Lung (tissue), 11 donors: ENCODE measurements at regions not wholly inside any gene's neighbourhood (a gene's known extent, or its start where the extent isn't known, plus 50 kb on each side); places are given as distances from the start of the nearest gene placed in this dataset.

Source experiments
- ATAC-seq: fragments of 200-7000 bp; cut with Tn5 transposase; one replicate; pipeline ENCODE4 v1.9.1; 2020; ENCODE audit warnings: moderate number of reproducible peaks; ENCODE audit not compliant: insufficient read depth, low FRiP score
- DNase-seq, 3 donors: peaks; one replicate each; pipeline ENCODE4 v3.0.0-alpha.2; 2013 to 2017
- H3K27ac ChIP-seq, 2 donors: one replicate each; pipeline ENCODE4 v1.5.1; 2013; ENCODE audit warnings: mild to moderate bottlenecking in 2 of 2, moderate library complexity in 2 of 2, control low read depth in 1 of 2, inconsistent platforms in 1 of 2, low read depth in 1 of 2, low read length in 1 of 2
- H3K27me3 ChIP-seq, 3 donors: one replicate each; pipeline ENCODE4 v1.5.1; 2013; ENCODE audit warnings: low read length in 2 of 3; ENCODE audit not compliant: control insufficient read depth in 3 of 3, insufficient read depth in 3 of 3
- H3K36me3 ChIP-seq, 4 donors: one replicate each; pipeline ENCODE4 v1.5.1; 2013; ENCODE audit warnings: low read length in 4 of 4, mild to moderate bottlenecking in 1 of 4, moderate library complexity in 1 of 4; ENCODE audit not compliant: control insufficient read depth in 4 of 4, insufficient read depth in 4 of 4
- H3K4me1 ChIP-seq, 5 donors: one replicate each; pipeline ENCODE4 v1.5.1; 2013; ENCODE audit warnings: low read length in 5 of 5, mild to moderate bottlenecking in 2 of 5, moderate library complexity in 1 of 5; ENCODE audit not compliant: control insufficient read depth in 5 of 5, insufficient read depth in 5 of 5
- H3K4me3 ChIP-seq: one replicate; pipeline ENCODE4 v1.5.1; 2013; ENCODE audit warnings: mild to moderate bottlenecking, control low read depth, moderate library complexity
- H3K9ac ChIP-seq, 2 donors: one replicate each; pipeline ENCODE4 v1.5.1; 2013; ENCODE audit warnings: low read length in 2 of 2, control low read depth in 1 of 2; ENCODE audit not compliant: insufficient read depth in 1 of 2
- H3K9me3 ChIP-seq, 4 donors: one replicate each; pipeline ENCODE4 v1.5.1; 2013; ENCODE audit warnings: low read length in 3 of 4, mild to moderate bottlenecking in 1 of 4, moderate library complexity in 1 of 4; ENCODE audit not compliant: control insufficient read depth in 4 of 4, insufficient read depth in 3 of 4
- CTCF ChIP-seq: IDR thresholded peaks from 2 replicates; pipeline ENCODE4 v1.5.1; 2012; ENCODE audit warnings: mild to moderate bottlenecking; ENCODE audit errors: control extremely low read depth, extremely low read depth
- WGBS, 2 donors: extraction: QIAGEN DNeasy Blood & Tissue Kit; methylation state at CpG; one replicate each; pipeline ENCODE4 v1.1.7; 2013; 5-methylcytosine and 5-hydroxymethylcytosine counted together
- donor health status: control.
- donor health status: control.
- donor health status: Bipolar disorder and iron deficiency.
- donor health status: healthy.
- donor health status: DM: yes; HTN: yes; CAD: no.

GRCh38 chr2:225226441-225226840, 173.1 kb upstream of the NYAP2 start:
- Histone ChIP-seq H3K4me3 (no peak overlapping the region), H3K36me3 (no peaks in the 10 kb centered on the region), H3K27me3 (no peaks in the 10 kb centered on the region), H3K27ac (no peak overlapping the region), H3K9ac (no peak overlapping the region), H3K4me1 (no peaks in the 10 kb centered on the region), H3K9me3 (no peaks in the 10 kb centered on the region)
- no peak for ATAC-seq
- 92 to 95% methylated on average over 4 of the region's 4 CpGs for WGBS, 2 donors
- TF ChIP-seq CTCF = no peak
- no peak for DNase-seq

GRCh38 chr2:225223301-225223700, 176.2 kb upstream of the NYAP2 start:
- no peak for TF ChIP-seq CTCF
- Histone ChIP-seq H3K36me3 (no peaks in the 10 kb centered on the region), H3K27me3 (no peaks in the 10 kb centered on the region), H3K4me3 (no peak overlapping the region), H3K4me1 (no peaks in the 10 kb centered on the region), H3K9me3 (no peaks in the 10 kb centered on the region), H3K27ac (no peak overlapping the region), H3K9ac (no peak overlapping the region)
- DNase-seq = no peak
- no peak for ATAC-seq

GRCh38 chr2:225207471-225207870, 165.2 kb upstream of the DOCK10 start:
- Histone ChIP-seq H3K27me3 (no peaks in the 10 kb centered on the region), H3K9ac (no peak overlapping the region), H3K4me3 (no peak overlapping the region), H3K9me3 (peaks cover 0 to 3% (median 0%) of the 10 kb centered on the region in 4 donors), H3K4me1 (no peaks in the 10 kb centered on the region), H3K36me3 (no peaks in the 10 kb centered on the region), H3K27ac (no peak overlapping the region)
- 69 to 75% methylated on average over 3 of the region's 3 CpGs for WGBS, 2 donors
- no peak for ATAC-seq
- DNase-seq = no peak
- no peak for TF ChIP-seq CTCF

GRCh38 chr2:225207043-225207442, 164.8 kb upstream of the DOCK10 start:
- ATAC-seq (no peak), DNase-seq (peak; percentile 29 to 61 (median 38))
- H3K4me1 ChIP-seq = no peaks in the 10 kb centered on the region
- H3K9ac ChIP-seq = no peak overlapping the region
- H3K27ac ChIP-seq = no peak overlapping the region
- WGBS, 2 donors = 79 to 83% methylated on average over 1 of the region's 1 CpG
- no peak for TF ChIP-seq CTCF
- no peaks in the 10 kb centered on the region for H3K27me3 ChIP-seq
- no peak overlapping the region for H3K4me3 ChIP-seq
- H3K9me3 ChIP-seq = peaks cover 0 to 3% (median 0%) of the 10 kb centered on the region in 4 donors
- no peaks in the 10 kb centered on the region for H3K36me3 ChIP-seq
